K562 (cell line): ENCODE measurements at regions not wholly inside any gene's neighbourhood (a gene's known extent, or its start where the extent isn't known, plus 50 kb on each side); places are given as distances from the start of the nearest gene placed in this dataset.
A peak's percentile ranks its signal among the peaks of the same experiment; 100 is the strongest.
"Not testable (repeated sequence)": the region's sequence is repeated elsewhere in the genome, so short reads cannot be mapped to it uniquely, and the experiment has no call there.

Experiments used
- ATAC-seq: fragments of 200-7000 bp; cut with Tn5 transposase; 3 replicates; pipeline ENCODE4 v1.9.1; 2020; ENCODE audit warnings: moderate library complexity
- BruUV-seq: library from RNA; stranded (reverse); fragments of 400-500 nt; replicated peaks from 2 replicates; lab custom pipeline; 2021; lab: Mats Ljungman, UMichigan
- CTCF ChIA-PET: fragments of 300-600 bp; formaldehyde crosslinking; extraction: SDS; loops from one replicate; lab custom pipeline; 2021; ENCODE audit warnings: low intra/inter-chr PET ratio; lab: Yijun Ruan, JAX
- POLR2A ChIA-PET: fragments of 300-600, 350-650 bp; sonication (Branson Sonifier 250); formaldehyde crosslinking; extraction: SDS; loops from one replicate; lab custom pipeline; 2021; ENCODE audit warnings: antibody characterized with exemption, inconsistent platforms; lab: Yijun Ruan, JAX
- DNase-seq, 4 experiments: peaks; one replicate each; pipeline versions ENCODE4 v3.0.0 to v3.0.0-alpha.2; 2011 to 2018; ENCODE audit warnings: low spot score in 3 of 4, mixed read lengths in 3 of 4; ENCODE audit errors: extremely low read depth in 1 of 4
- FAIRE-seq: peaks from 2 replicates; lab custom pipeline; 2011; peaks lifted over from hg19 to GRCh38; lab: Jason Lieb, UNC
- H2AFZ ChIP-seq: 2 replicates; pipeline ENCODE4 v1.6.0; 2011; ENCODE audit warnings: low read depth, low read length, control low read depth, inconsistent platforms
- H3K27ac ChIP-seq: fragments of 200-600 bp; 3 replicates; pipeline ENCODE4 v1.8.0; 2011; ENCODE audit warnings: low read depth, mild to moderate bottlenecking, control low read depth, inconsistent platforms, low read length, moderate library complexity, mixed read lengths; ENCODE audit errors: extremely low read depth
- H3K27me3 ChIP-seq, 2 experiments: fragments of 300-600 bp in 1 of 2; 2 replicates in 1 of 2; 3 replicates in 1 of 2; pipeline versions ENCODE4 v1.6.0 to v1.8.0; 2011; ENCODE audit warnings: inconsistent platforms in 2 of 2, low read length in 2 of 2, mild to moderate bottlenecking in 1 of 2, mixed read lengths in 1 of 2, moderate library complexity in 1 of 2; ENCODE audit not compliant: control insufficient read depth in 2 of 2, insufficient read depth in 2 of 2
- H3K36me3 ChIP-seq: fragments of 300-600 bp; 3 replicates; pipeline ENCODE4 v1.8.0; 2011; ENCODE audit warnings: mild to moderate bottlenecking, low read length, inconsistent platforms; ENCODE audit not compliant: control insufficient read depth, insufficient read depth
- H3K4me1 ChIP-seq, 2 experiments: fragments of 200-600 bp in 1 of 2; replicated peaks in 1 of 2; 2 replicates in 1 of 2; 3 replicates in 1 of 2; pipeline versions ENCODE4 v1.5.1 to v1.8.0; 2011; ENCODE audit warnings: inconsistent platforms in 2 of 2, low read length in 2 of 2, mild to moderate bottlenecking in 1 of 2, mixed read lengths in 1 of 2, moderate library complexity in 1 of 2; ENCODE audit not compliant: control insufficient read depth in 2 of 2, insufficient read depth in 2 of 2
- H3K4me2 ChIP-seq: 2 replicates; pipeline ENCODE4 v1.6.1; 2011; ENCODE audit warnings: low read length, control low read depth, inconsistent platforms, mixed read lengths; ENCODE audit not compliant: insufficient read depth
- H3K4me3 ChIP-seq: fragments of 200-600 bp; sonication (generic), shearing (Covaris generic); 2 replicates; pipeline ENCODE4 v1.5.1; 2016; ENCODE audit warnings: control low read depth, inconsistent platforms
- H3K79me2 ChIP-seq: fragments of 200-600 bp; 3 replicates; pipeline ENCODE4 v1.8.0; 2011; ENCODE audit warnings: low read length, inconsistent platforms; ENCODE audit not compliant: control insufficient read depth, insufficient read depth
- H3K9ac ChIP-seq, 2 experiments: 2 replicates each; pipeline versions ENCODE4 v1.6.0 to v1.6.1; 2011; ENCODE audit warnings: low read depth in 2 of 2, low read length in 2 of 2, control low read depth in 1 of 2, inconsistent platforms in 1 of 2, mild to moderate bottlenecking in 1 of 2, mixed read lengths in 1 of 2; ENCODE audit not compliant: insufficient read depth in 1 of 2
- H3K9me1 ChIP-seq: one replicate; pipeline ENCODE4 v1.6.0; 2011; ENCODE audit warnings: inconsistent platforms, mild to moderate bottlenecking, low read length, moderate library complexity; ENCODE audit not compliant: control insufficient read depth, insufficient read depth
- H3K9me3 ChIP-seq: replicated peaks from 2 replicates; pipeline ENCODE4 v1.5.1; 2011; ENCODE audit warnings: low read depth, low read length, inconsistent platforms; ENCODE audit not compliant: control insufficient read depth, insufficient read depth
- H4K20me1 ChIP-seq: replicated peaks from 2 replicates; pipeline ENCODE4 v1.6.1; 2011; ENCODE audit warnings: low read length, inconsistent platforms, mixed read lengths; ENCODE audit not compliant: control insufficient read depth, insufficient read depth
- MTF1 ChIP-seq: fragments of 250-450 bp; sonication (Bioruptor Pico); IDR thresholded peaks from 2 replicates; pipeline ENCODE4 v1.9.0; 2021; ENCODE audit warnings: moderate library complexity, mild to moderate bottlenecking, inconsistent platforms, borderline replicate concordance
- RAD21 ChIP-seq, 2 experiments: fragments of 250-450 bp in 1 of 2; fragments of 450-650 bp in 1 of 2; sonication (Bioruptor Pico) in 1 of 2; formaldehyde crosslinking in 1 of 2; IDR thresholded peaks in 1 of 2; conservative IDR thresholded peaks in 1 of 2; 2 replicates each; pipeline versions ENCODE4 v1.4.0 to v1.8.0; 2020 to 2022; ENCODE audit warnings: mild to moderate bottlenecking in 2 of 2, moderate library complexity in 1 of 2
- SPI1 ChIP-seq: IDR thresholded peaks from 2 replicates; pipeline ENCODE4 v1.6.1; 2011; ENCODE audit warnings: low read depth, low read length, control low read depth, borderline replicate concordance
- SRSF3 ChIP-seq: fragments of 200-400 bp; formaldehyde crosslinking; IDR thresholded peaks from 2 replicates; pipeline ENCODE4 v1.6.1; 2016; ENCODE audit warnings: mild to moderate bottlenecking, low read length, moderate library complexity; ENCODE audit not compliant: insufficient read depth
- ZNF263 ChIP-seq: sonication (generic); formaldehyde crosslinking; IDR thresholded peaks from 2 replicates; pipeline ENCODE4 v1.8.0; 2022; ENCODE audit warnings: mild to moderate bottlenecking, missing genetic modification reagents, borderline replicate concordance
- ZNF274 ChIP-seq: IDR thresholded peaks from 2 replicates; pipeline ENCODE4 v1.6.1; 2011; ENCODE audit warnings: low read depth, mild to moderate bottlenecking, low read length, moderate library complexity, borderline replicate concordance
- WGBS: fragments of 100-300 bp; shearing (Covaris generic); methylation state at CpG from one replicate; pipeline ENCODE4 v1.1.6; 2016; ENCODE audit warnings: low coverage, mixed read lengths; ENCODE audit not compliant: insufficient coverage; ENCODE audit errors: missing lambda C conversion rate; 5-methylcytosine and 5-hydroxymethylcytosine counted together
- in situ Hi-C: fragments of 300-500 bp; cut with MboI; formaldehyde crosslinking; loops from 4 replicates; pipeline ENCODE4 v1.15.0; 2018; ENCODE audit warnings: inconsistent platforms, mixed read lengths
- intact Hi-C: fragments of 100-400 bp; cut with micrococcal nuclease; formaldehyde crosslinking; loops from 2 replicates; pipeline ENCODE4 v1.14.2; 2022
- TF ChIP-seq, protein P1 (sequence below): sonication (generic); formaldehyde crosslinking; IDR thresholded peaks from 2 replicates; pipeline ENCODE4 v1.8.0; 2022; ENCODE audit warnings: mild to moderate bottlenecking, missing genetic modification reagents
- TF ChIP-seq, protein P2 (sequence below), 2 experiments: fragments of 150-350 bp in 1 of 2; IDR thresholded peaks; 2 replicates each; pipeline ENCODE4 v1.6.1; 2012 to 2016; ENCODE audit warnings: low read depth in 2 of 2, low read length in 2 of 2, mild to moderate bottlenecking in 1 of 2, moderate library complexity in 1 of 2

DNA sequence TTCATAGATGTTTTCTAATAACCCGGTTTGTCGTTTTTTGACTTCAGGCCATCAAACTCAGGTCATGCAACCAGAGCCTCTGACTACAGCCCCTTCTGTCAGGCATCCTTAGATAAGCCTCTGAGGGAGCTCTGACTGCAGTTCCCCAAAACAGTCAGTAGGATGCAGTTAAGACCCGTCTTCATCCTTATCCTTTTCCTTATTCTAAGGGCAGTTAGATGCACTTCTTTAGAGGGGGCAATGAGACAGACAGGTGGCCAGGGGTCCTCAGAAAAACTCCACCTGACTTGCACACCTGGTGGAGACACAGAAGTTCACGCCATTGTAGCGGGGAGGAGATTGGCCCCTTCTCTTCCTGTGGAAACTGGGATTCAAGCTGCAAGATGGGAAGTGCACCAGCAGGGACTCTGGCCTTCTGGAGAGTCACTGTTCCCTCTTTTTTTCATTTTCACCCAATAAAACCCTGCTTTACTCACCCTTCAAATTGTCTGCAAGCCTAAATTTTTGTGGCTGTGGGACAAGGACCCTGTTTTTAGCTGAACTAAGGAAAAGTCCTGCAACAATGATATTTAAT lies 104.8 kb upstream of the TFPI start (continued):
- TF ChIP-seq, protein P1, sequence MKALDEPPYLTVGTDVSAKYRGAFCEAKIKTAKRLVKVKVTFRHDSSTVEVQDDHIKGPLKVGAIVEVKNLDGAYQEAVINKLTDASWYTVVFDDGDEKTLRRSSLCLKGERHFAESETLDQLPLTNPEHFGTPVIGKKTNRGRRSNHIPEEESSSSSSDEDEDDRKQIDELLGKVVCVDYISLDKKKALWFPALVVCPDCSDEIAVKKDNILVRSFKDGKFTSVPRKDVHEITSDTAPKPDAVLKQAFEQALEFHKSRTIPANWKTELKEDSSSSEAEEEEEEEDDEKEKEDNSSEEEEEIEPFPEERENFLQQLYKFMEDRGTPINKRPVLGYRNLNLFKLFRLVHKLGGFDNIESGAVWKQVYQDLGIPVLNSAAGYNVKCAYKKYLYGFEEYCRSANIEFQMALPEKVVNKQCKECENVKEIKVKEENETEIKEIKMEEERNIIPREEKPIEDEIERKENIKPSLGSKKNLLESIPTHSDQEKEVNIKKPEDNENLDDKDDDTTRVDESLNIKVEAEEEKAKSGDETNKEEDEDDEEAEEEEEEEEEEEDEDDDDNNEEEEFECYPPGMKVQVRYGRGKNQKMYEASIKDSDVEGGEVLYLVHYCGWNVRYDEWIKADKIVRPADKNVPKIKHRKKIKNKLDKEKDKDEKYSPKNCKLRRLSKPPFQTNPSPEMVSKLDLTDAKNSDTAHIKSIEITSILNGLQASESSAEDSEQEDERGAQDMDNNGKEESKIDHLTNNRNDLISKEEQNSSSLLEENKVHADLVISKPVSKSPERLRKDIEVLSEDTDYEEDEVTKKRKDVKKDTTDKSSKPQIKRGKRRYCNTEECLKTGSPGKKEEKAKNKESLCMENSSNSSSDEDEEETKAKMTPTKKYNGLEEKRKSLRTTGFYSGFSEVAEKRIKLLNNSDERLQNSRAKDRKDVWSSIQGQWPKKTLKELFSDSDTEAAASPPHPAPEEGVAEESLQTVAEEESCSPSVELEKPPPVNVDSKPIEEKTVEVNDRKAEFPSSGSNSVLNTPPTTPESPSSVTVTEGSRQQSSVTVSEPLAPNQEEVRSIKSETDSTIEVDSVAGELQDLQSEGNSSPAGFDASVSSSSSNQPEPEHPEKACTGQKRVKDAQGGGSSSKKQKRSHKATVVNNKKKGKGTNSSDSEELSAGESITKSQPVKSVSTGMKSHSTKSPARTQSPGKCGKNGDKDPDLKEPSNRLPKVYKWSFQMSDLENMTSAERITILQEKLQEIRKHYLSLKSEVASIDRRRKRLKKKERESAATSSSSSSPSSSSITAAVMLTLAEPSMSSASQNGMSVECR (CRISPR knock-in tag) = no peak
- TF ChIP-seq RAD21 (CRISPR knock-in tag; conservative IDR thresholded peaks at IDR 0.05 in 1 of 2, IDR thresholded peaks at IDR 0.05 in 1 of 2) = 0 out of 4 replicates have a peak, but pooled peaks of 1 of the 2 experiments have one; percentile 31
- no peak for TF ChIP-seq ZNF274
- TF ChIP-seq SPI1 = peak; percentile 49; the same call in 1 of the 2 replicates
- no peak for TF ChIP-seq MTF1 (CRISPR knock-in tag)
- no peak for TF ChIP-seq ZNF263 (CRISPR knock-in tag)
- no peak for TF ChIP-seq SRSF3
- TF ChIP-seq, protein P2, sequence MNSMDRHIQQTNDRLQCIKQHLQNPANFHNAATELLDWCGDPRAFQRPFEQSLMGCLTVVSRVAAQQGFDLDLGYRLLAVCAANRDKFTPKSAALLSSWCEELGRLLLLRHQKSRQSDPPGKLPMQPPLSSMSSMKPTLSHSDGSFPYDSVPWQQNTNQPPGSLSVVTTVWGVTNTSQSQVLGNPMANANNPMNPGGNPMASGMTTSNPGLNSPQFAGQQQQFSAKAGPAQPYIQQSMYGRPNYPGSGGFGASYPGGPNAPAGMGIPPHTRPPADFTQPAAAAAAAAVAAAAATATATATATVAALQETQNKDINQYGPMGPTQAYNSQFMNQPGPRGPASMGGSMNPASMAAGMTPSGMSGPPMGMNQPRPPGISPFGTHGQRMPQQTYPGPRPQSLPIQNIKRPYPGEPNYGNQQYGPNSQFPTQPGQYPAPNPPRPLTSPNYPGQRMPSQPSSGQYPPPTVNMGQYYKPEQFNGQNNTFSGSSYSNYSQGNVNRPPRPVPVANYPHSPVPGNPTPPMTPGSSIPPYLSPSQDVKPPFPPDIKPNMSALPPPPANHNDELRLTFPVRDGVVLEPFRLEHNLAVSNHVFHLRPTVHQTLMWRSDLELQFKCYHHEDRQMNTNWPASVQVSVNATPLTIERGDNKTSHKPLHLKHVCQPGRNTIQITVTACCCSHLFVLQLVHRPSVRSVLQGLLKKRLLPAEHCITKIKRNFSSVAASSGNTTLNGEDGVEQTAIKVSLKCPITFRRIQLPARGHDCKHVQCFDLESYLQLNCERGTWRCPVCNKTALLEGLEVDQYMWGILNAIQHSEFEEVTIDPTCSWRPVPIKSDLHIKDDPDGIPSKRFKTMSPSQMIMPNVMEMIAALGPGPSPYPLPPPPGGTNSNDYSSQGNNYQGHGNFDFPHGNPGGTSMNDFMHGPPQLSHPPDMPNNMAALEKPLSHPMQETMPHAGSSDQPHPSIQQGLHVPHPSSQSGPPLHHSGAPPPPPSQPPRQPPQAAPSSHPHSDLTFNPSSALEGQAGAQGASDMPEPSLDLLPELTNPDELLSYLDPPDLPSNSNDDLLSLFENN (IDR thresholded peaks at IDR 0.05; ENCODE audit: low read depth in 2 of 2, low read length in 2 of 2) = no peak

DNA sequence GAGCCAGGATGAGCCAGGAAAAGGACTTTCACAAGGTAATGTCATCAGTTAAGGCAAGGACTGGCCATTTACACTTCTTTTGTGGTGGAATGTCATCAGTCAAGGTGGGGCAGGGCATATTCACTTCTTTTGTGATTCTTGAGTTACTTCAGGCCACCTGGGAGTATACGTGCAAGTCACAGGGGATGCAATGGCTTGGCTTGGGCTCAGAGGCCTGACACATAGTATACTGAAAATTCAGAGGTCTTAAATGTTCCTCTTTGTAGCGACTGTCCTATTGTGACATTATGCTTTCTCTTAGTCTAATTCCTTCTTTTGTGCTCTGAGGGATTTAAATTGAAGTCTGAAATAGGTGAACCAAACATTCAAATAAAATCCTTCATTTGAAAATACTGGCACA lies 121.8 kb upstream of the TFPI start:
- POLR2A ChIA-PET, H3K4me1 ChIP-seq, H4K20me1 ChIP-seq, H3K36me3 ChIP-seq, ATAC-seq, H3K4me3 ChIP-seq, H3K4me2 ChIP-seq, intact Hi-C loops, H3K9me3 ChIP-seq, H2AFZ ChIP-seq, BruUV-seq, H3K79me2 ChIP-seq, CTCF ChIA-PET, in situ Hi-C loops, H3K27me3 ChIP-seq, H3K27ac ChIP-seq, DNase-seq, FAIRE-seq, H3K9ac ChIP-seq, H3K9me1 ChIP-seq: not testable (repeated sequence)
- 3% methylated on average over 2 of the region's 2 CpGs for WGBS
